Transverse colon (tissue), 4 donors: ENCODE measurements at regions not wholly inside any gene's neighbourhood (a gene's known extent, or its start where the extent isn't known, plus 50 kb on each side); places are given as distances from the start of the nearest gene placed in this dataset.

Experiments
- POLR2AphosphoS5 ChIP-seq, 3 donors: sonication (generic); formaldehyde crosslinking; IDR thresholded peaks; one replicate each; pipeline ENCODE4 v1.6.1; 2016; ENCODE audit warnings: antibody characterized with exemption in 3 of 3
- TF ChIP-seq, protein P1 (sequence below), 5 experiments: fragments of 200-600 bp in 3 of 5; fragments of 450-650 bp in 2 of 5; sonication (generic) in 3 of 5; IDR thresholded peaks; 1 replicate in 2 of 5; 2 replicates in 3 of 5; pipeline ENCODE4 v1.5.1; 2016 to 2017; ENCODE audit warnings: antibody characterized with exemption in 5 of 5, inconsistent platforms in 3 of 5, mild to moderate bottlenecking in 2 of 5, moderate library complexity in 1 of 5

GRCh38 chr9:31870276-31870675 is 514.2 kb upstream of the ACO1 start:
- no peak for TF ChIP-seq POLR2AphosphoS5 (IDR thresholded peaks at IDR 0.05)
- TF ChIP-seq, protein P1, sequence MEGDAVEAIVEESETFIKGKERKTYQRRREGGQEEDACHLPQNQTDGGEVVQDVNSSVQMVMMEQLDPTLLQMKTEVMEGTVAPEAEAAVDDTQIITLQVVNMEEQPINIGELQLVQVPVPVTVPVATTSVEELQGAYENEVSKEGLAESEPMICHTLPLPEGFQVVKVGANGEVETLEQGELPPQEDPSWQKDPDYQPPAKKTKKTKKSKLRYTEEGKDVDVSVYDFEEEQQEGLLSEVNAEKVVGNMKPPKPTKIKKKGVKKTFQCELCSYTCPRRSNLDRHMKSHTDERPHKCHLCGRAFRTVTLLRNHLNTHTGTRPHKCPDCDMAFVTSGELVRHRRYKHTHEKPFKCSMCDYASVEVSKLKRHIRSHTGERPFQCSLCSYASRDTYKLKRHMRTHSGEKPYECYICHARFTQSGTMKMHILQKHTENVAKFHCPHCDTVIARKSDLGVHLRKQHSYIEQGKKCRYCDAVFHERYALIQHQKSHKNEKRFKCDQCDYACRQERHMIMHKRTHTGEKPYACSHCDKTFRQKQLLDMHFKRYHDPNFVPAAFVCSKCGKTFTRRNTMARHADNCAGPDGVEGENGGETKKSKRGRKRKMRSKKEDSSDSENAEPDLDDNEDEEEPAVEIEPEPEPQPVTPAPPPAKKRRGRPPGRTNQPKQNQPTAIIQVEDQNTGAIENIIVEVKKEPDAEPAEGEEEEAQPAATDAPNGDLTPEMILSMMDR (IDR thresholded peaks at IDR 0.05), result no peak
